ENCODE measurements at regions not wholly inside any gene's neighbourhood (a gene's known extent, or its start where the extent isn't known, plus 50 kb on each side); places are given as distances from the start of the nearest gene placed in this dataset.

- BruUV-seq (replicated peaks), result no TSS peak
- Histone ChIP-seq H2AFZ (ENCODE audit: low read depth, low read length) (no peak overlapping the region), H3K4me2 (ENCODE audit: insufficient read depth, low read length) (no peak overlapping the region), H3K9me1 (ENCODE audit: control insufficient read depth, insufficient read depth, low read length) (no peaks in the 10 kb centered on the region), H3K27ac (ENCODE audit: extremely low read depth, low read depth, low read length) (no peak overlapping the region), H3K9me3 (replicated peaks; ENCODE audit: control insufficient read depth, insufficient read depth, low read depth, low read length) (no peaks in the 10 kb centered on the region), H3K4me3 (no peak overlapping the region), H3K4me1 (replicated peaks in 1 of 2; ENCODE audit: control insufficient read depth in 2 of 2, insufficient read depth in 2 of 2, low read length in 2 of 2) (no peaks in the 10 kb centered on the region), H4K20me1 (replicated peaks; ENCODE audit: control insufficient read depth, insufficient read depth, low read length) (no peaks in the 10 kb centered on the region), H3K79me2 (ENCODE audit: control insufficient read depth, insufficient read depth, low read length) (no peaks in the 10 kb centered on the region), H3K9ac (ENCODE audit: insufficient read depth in 1 of 2, low read depth in 2 of 2, low read length in 2 of 2) (no peak overlapping the region), H3K36me3 (ENCODE audit: control insufficient read depth, insufficient read depth, low read length) (no peaks in the 10 kb centered on the region), H3K27me3 (ENCODE audit: control insufficient read depth in 2 of 2, insufficient read depth in 2 of 2, low read length in 2 of 2) (no peaks in the 10 kb centered on the region)
- intact Hi-C loops (cut with micrococcal nuclease) (no loop called here), in situ Hi-C loops (cut with MboI) (no loop called here)
- WGBS (ENCODE audit: insufficient coverage, low coverage, missing lambda C conversion rate), result 0% methylated on average over 10 of the region's 10 CpGs
- FAIRE-seq (no peak), ATAC-seq (no peak), DNase-seq (ENCODE audit: extremely low read depth in 1 of 4, low spot score in 3 of 4) (no peak)
- TF ChIP-seq TCF3 (CRISPR knock-in tag; IDR thresholded peaks at IDR 0.05) (no peak), FOXJ2 (tag; IDR thresholded peaks at IDR 0.05) (no peak), TARDBP (IDR thresholded peaks at IDR 0.05) (no peak), SRSF3 (IDR thresholded peaks at IDR 0.05; ENCODE audit: insufficient read depth, low read length) (no peak)
- ChIA-PET POLR2A (no interaction called here), CTCF (ENCODE audit: low intra/inter-chr PET ratio) (no interaction called here)
Observed at GRCh38 chr11:26827567-26828081, 105.8 kb upstream of the SLC5A12 start.

GRCh38 chr11:26828288-26828687, 106.4 kb upstream of the SLC5A12 start:
- BruUV-seq (replicated peaks), result no TSS peak
- Histone ChIP-seq H3K36me3 (ENCODE audit: control insufficient read depth, insufficient read depth, low read length) (no peaks in the 10 kb centered on the region), H4K20me1 (replicated peaks; ENCODE audit: control insufficient read depth, insufficient read depth, low read length) (no peaks in the 10 kb centered on the region), H3K4me2 (ENCODE audit: insufficient read depth, low read length) (no peak overlapping the region), H3K9me1 (ENCODE audit: control insufficient read depth, insufficient read depth, low read length) (no peaks in the 10 kb centered on the region), H3K4me3 (no peak overlapping the region), H3K9me3 (replicated peaks; ENCODE audit: control insufficient read depth, insufficient read depth, low read depth, low read length) (no peaks in the 10 kb centered on the region), H3K4me1 (replicated peaks in 1 of 2; ENCODE audit: control insufficient read depth in 2 of 2, insufficient read depth in 2 of 2, low read length in 2 of 2) (no peaks in the 10 kb centered on the region), H3K9ac (ENCODE audit: insufficient read depth in 1 of 2, low read depth in 2 of 2, low read length in 2 of 2) (no peak overlapping the region), H3K27ac (ENCODE audit: extremely low read depth, low read depth, low read length) (no peak overlapping the region), H2AFZ (ENCODE audit: low read depth, low read length) (no peak overlapping the region), H3K27me3 (ENCODE audit: control insufficient read depth in 2 of 2, insufficient read depth in 2 of 2, low read length in 2 of 2) (no peaks in the 10 kb centered on the region), H3K79me2 (ENCODE audit: control insufficient read depth, insufficient read depth, low read length) (no peaks in the 10 kb centered on the region)
- intact Hi-C loops (cut with micrococcal nuclease), result no loop called here
- ChIA-PET POLR2A (no interaction called here), CTCF (ENCODE audit: low intra/inter-chr PET ratio) (no interaction called here)
- no peak for DNase-seq (ENCODE audit: extremely low read depth in 1 of 4, low spot score in 3 of 4)
- no peak for FAIRE-seq
- no peak for ATAC-seq
- WGBS (ENCODE audit: insufficient coverage, low coverage, missing lambda C conversion rate), result 0% methylated on average over 2 of the region's 2 CpGs
- in situ Hi-C loops (cut with MboI), result no loop called here
- TF ChIP-seq WHSC1 (IDR thresholded peaks at IDR 0.05; ENCODE audit: low read length), result no peak
- no peak for TF ChIP-seq MGA (IDR thresholded peaks at IDR 0.05)

Data from K562 (cell line).